ENCODE measurements at regions not wholly inside any gene's neighbourhood (a gene's known extent, or its start where the extent isn't known, plus 50 kb on each side); places are given as distances from the start of the nearest gene placed in this dataset.

GRCh38 chr13:109853153-109853552 is 66.8 kb upstream of the IRS2 start:
- H3K27me3 ChIP-seq = no peaks in the 10 kb centered on the region
- H3K36me3 ChIP-seq (ENCODE audit: low read depth, missing control alignments) = no peaks in the 10 kb centered on the region
- intact Hi-C loops (cut with DNase I; ENCODE audit: low total_unique reads) = no loop called here
- H3K9me3 ChIP-seq = no peaks in the 10 kb centered on the region
- no peak overlapping the region for H3K4me3 ChIP-seq
- WGBS, 2 donors = 90 to 94% methylated on average over 5 of the region's 5 CpGs
- TF ChIP-seq, protein P1, sequence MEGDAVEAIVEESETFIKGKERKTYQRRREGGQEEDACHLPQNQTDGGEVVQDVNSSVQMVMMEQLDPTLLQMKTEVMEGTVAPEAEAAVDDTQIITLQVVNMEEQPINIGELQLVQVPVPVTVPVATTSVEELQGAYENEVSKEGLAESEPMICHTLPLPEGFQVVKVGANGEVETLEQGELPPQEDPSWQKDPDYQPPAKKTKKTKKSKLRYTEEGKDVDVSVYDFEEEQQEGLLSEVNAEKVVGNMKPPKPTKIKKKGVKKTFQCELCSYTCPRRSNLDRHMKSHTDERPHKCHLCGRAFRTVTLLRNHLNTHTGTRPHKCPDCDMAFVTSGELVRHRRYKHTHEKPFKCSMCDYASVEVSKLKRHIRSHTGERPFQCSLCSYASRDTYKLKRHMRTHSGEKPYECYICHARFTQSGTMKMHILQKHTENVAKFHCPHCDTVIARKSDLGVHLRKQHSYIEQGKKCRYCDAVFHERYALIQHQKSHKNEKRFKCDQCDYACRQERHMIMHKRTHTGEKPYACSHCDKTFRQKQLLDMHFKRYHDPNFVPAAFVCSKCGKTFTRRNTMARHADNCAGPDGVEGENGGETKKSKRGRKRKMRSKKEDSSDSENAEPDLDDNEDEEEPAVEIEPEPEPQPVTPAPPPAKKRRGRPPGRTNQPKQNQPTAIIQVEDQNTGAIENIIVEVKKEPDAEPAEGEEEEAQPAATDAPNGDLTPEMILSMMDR (IDR thresholded peaks at IDR 0.05) = no peak
- no peak for TF ChIP-seq POLR2A (IDR thresholded peaks at IDR 0.05)
- H3K27ac ChIP-seq = no peak overlapping the region
- no peak for DNase-seq
- no peaks in the 10 kb centered on the region for H3K4me1 ChIP-seq

- no peaks in the 10 kb centered on the region for H3K9me3 ChIP-seq
- no peak overlapping the region for H3K4me3 ChIP-seq
- no peaks in the 10 kb centered on the region for H3K36me3 ChIP-seq (ENCODE audit: low read depth, missing control alignments)
- 69 to 82% methylated on average over 4 of the region's 4 CpGs for WGBS, 2 donors
- no peak overlapping the region for H3K27ac ChIP-seq
- intact Hi-C loops (cut with DNase I; ENCODE audit: low total_unique reads) = no loop called here
- H3K27me3 ChIP-seq = no peaks in the 10 kb centered on the region
- DNase-seq = no peak
- TF ChIP-seq POLR2A (IDR thresholded peaks at IDR 0.05) = no peak
- TF ChIP-seq, protein P1 (IDR thresholded peaks at IDR 0.05) = no peak
- H3K4me1 ChIP-seq = peaks cover 20% of the 10 kb centered on the region
Measured at GRCh38 chr13:109846185-109846584, 59.8 kb upstream of the IRS2 start.

- Histone ChIP-seq H3K36me3 (ENCODE audit: low read depth, missing control alignments) (no peaks in the 10 kb centered on the region), H3K9me3 (no peaks in the 10 kb centered on the region), H3K4me1 (peaks cover 20% of the 10 kb centered on the region), H3K4me3 (no peak overlapping the region), H3K27ac (peak overlapping the region; percentile 9 to 26), H3K27me3 (no peaks in the 10 kb centered on the region)
- no peak for TF ChIP-seq POLR2A (IDR thresholded peaks at IDR 0.05)
- intact Hi-C loops (cut with DNase I; ENCODE audit: low total_unique reads) = no loop called here
- WGBS, 2 donors = 54 to 61% methylated on average over 9 of the region's 9 CpGs
- DNase-seq = peak; percentile 35
Measured at GRCh38 chr13:109844396-109844795, 58.0 kb upstream of the IRS2 start.

DNA sequence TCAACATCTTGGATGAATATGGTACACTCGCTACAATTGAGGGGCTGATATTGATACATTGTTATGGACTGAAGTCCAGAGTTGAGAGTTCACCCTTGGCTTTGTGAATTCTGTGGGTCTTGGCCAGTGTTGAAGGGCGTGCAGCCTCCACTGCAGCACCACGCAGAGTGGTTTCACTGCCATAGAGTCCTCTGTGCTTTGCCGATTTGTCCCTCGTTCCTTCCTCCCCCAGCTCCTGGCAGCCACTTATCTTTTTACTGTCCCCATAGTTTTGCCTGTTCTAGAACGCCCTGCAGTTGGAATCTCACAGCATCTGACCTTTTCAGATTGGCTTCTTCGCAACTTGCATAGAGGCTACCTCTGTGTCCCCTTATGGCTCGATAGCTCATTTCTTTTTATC is 57.3 kb upstream of the IRS2 start:
- Histone ChIP-seq H3K4me1 (peaks cover 20% of the 10 kb centered on the region), H3K9me3 (no peaks in the 10 kb centered on the region), H3K36me3 (ENCODE audit: low read depth, missing control alignments) (no peaks in the 10 kb centered on the region), H3K27me3 (no peaks in the 10 kb centered on the region), H3K4me3 (no peak overlapping the region), H3K27ac (peak overlapping the region; percentile 26 to 75)
- intact Hi-C loops (cut with DNase I; ENCODE audit: low total_unique reads) = no loop called here
- WGBS, 2 donors = 51 to 64% methylated on average over 8 of the region's 8 CpGs
- DNase-seq = peak; percentile 90
- no peak for TF ChIP-seq POLR2A (IDR thresholded peaks at IDR 0.05)
- TF ChIP-seq, protein P1 (IDR thresholded peaks at IDR 0.05) = no peak

DNA sequence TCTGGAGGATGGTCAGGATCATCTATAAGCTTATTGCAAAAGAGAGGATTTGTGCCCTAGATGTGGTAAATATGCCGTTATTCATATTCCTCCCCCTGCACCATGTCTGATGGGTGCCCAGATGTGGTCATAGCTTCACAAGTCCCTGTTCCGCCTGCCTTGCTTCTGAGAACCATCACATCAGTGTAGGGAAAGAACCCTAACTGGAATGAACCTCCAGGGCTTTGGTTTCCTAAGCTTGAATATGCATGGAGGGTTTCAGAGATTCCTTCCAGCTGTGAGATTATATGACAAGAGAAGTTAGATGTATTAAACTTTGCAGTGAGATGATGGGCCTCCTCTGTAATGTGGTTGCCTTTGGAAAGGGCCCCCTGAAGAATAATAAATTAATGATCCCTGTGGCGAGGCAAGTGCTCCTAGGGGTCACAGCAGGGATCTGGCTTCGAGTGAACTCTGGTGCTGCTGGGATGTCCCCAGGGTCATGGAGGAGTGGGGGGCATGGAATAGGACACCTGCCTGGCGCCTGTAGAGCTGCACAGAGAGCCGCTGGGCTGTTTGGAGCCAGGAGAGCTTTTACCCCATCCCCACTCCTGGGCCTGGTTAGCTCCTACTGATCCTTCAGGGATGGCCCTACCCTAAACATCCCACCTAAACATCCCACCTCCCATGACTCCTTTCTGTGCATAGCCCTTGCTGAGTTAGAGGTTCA is 56.0 kb upstream of the IRS2 start:
- Histone ChIP-seq H3K4me1 (peaks cover 20% of the 10 kb centered on the region), H3K27me3 (no peaks in the 10 kb centered on the region), H3K27ac (peak overlapping the region; percentile 75 to 86), H3K9me3 (no peaks in the 10 kb centered on the region), H3K4me3 (no peak overlapping the region), H3K36me3 (ENCODE audit: low read depth, missing control alignments) (no peaks in the 10 kb centered on the region)
- TF ChIP-seq, protein P1 (IDR thresholded peaks at IDR 0.05) = no peak
- TF ChIP-seq POLR2A (IDR thresholded peaks at IDR 0.05) = no peak
- no peak for DNase-seq
- WGBS, 2 donors = 83 to 84% methylated on average over 6 of the region's 6 CpGs
- intact Hi-C loops (cut with DNase I; ENCODE audit: low total_unique reads) = no loop called here
